A549 (cell line): ENCODE measurements at regions not wholly inside any gene's neighbourhood (a gene's known extent, or its start where the extent isn't known, plus 50 kb on each side); places are given as distances from the start of the nearest gene placed in this dataset.

Experiments used
- ATAC-seq, 2 experiments: fragments of 200-7000 bp in 1 of 2; fragments of >200 bp in 1 of 2; cut with Nextera tagmentation in 1 of 2; cut with Tn5 transposase in 1 of 2; 3 replicates each; pipeline versions ENCODE4 v1.8.0 to v1.9.1; 2018 to 2020; ENCODE audit warnings: mild to moderate bottlenecking in 1 of 2, moderate library complexity in 1 of 2
- CTCF ChIA-PET: fragments of 300-600 bp; sonication (Branson Sonifier 250); formaldehyde crosslinking; extraction: SDS; loops from one replicate; lab custom pipeline; 2021; ENCODE audit warnings: antibody characterized with exemption, inconsistent platforms; lab: Yijun Ruan, JAX
- POLR2A ChIA-PET: fragments of 350-600 bp; formaldehyde crosslinking; extraction: SDS; loops from one replicate; lab custom pipeline; 2021; ENCODE audit warnings: antibody characterized with exemption, inconsistent platforms; lab: Yijun Ruan, JAX
- DNase-seq, 2 experiments: peaks; one replicate each; pipeline versions ENCODE4 v3.0.0 to v3.0.0-alpha.2; 2011 to 2016; ENCODE audit warnings: low read depth in 1 of 2, low spot score in 1 of 2
- FAIRE-seq: peaks from 2 replicates; lab custom pipeline; 2011; peaks lifted over from hg19 to GRCh38; lab: Jason Lieb, UNC
- H3K27ac ChIP-seq, 2 experiments: fragments of >200 bp; sonication (Bioruptor Twin); formaldehyde crosslinking; 3 replicates each; pipeline ENCODE4 v1.5.1; 2016 to 2017
- H3K4me1 ChIP-seq: fragments of >200 bp; sonication (Bioruptor Twin); formaldehyde crosslinking; 3 replicates; pipeline ENCODE4 v1.6.1; 2016
- H3K4me2 ChIP-seq: fragments of >200 bp; sonication (Bioruptor Twin); formaldehyde crosslinking; 3 replicates; pipeline ENCODE4 v1.6.1; 2016
- H3K4me3 ChIP-seq: fragments of >200 bp; sonication (Bioruptor Twin); formaldehyde crosslinking; 3 replicates; pipeline ENCODE4 v1.5.1; 2016
- H3K9me3 ChIP-seq: fragments of >200 bp; sonication (Bioruptor Twin); formaldehyde crosslinking; 3 replicates; pipeline ENCODE4 v1.6.1; 2016
- CBX8 ChIP-seq: fragments of 200-600 bp; sonication (generic); IDR thresholded peaks from 2 replicates; pipeline ENCODE4 v1.6.1; 2016
- ESRRA ChIP-seq: fragments of 150-350 bp; IDR thresholded peaks from 2 replicates; pipeline ENCODE4 v1.6.1; 2014; ENCODE audit warnings: mild to moderate bottlenecking, low read length, borderline replicate concordance
- FOSB ChIP-seq: fragments of 250-450 bp; sonication (Bioruptor Pico); IDR thresholded peaks from 2 replicates; pipeline ENCODE4 v1.5.0; 2020; ENCODE audit warnings: mild to moderate bottlenecking, moderate library complexity
- GATA3 ChIP-seq: IDR thresholded peaks from 2 replicates; pipeline ENCODE4 v1.6.1; 2012; ENCODE audit warnings: borderline replicate concordance
- HDAC2 ChIP-seq: fragments of 200-600 bp; sonication (generic); IDR thresholded peaks from 2 replicates; pipeline ENCODE4 v1.6.1; 2016
- HOXA7 ChIP-seq: fragments of 250-450 bp; sonication (Bioruptor Pico); IDR thresholded peaks from 2 replicates; pipeline ENCODE4 v1.5.0; 2020; ENCODE audit warnings: mild to moderate bottlenecking, moderate library complexity
- HOXB13 ChIP-seq: fragments of 250-450 bp; sonication (Bioruptor Pico); IDR thresholded peaks from 2 replicates; pipeline ENCODE4 v1.5.0; 2020; ENCODE audit warnings: low read depth, mild to moderate bottlenecking, moderate library complexity
- JUNB ChIP-seq: fragments of >200 bp; sonication (Bioruptor Twin); formaldehyde crosslinking; IDR thresholded peaks from 2 replicates; pipeline ENCODE4 v1.6.1; 2016
- KDM1A ChIP-seq: fragments of 200-600 bp; sonication (generic); IDR thresholded peaks from 2 replicates; pipeline ENCODE4 v1.6.1; 2016; ENCODE audit warnings: low read depth, mild to moderate bottlenecking
- MAFK ChIP-seq: fragments of 450-650 bp; IDR thresholded peaks from 2 replicates; pipeline ENCODE4 v1.6.1; 2014; ENCODE audit not compliant: partially characterized antibody
- NFE2L2 ChIP-seq: fragments of 150-350 bp; conservative IDR thresholded peaks from 2 replicates; pipeline ENCODE4 v1.6.1; 2014; ENCODE audit warnings: low read length
- NPAS2 ChIP-seq: fragments of 250-450 bp; sonication (Bioruptor Pico); IDR thresholded peaks from 2 replicates; pipeline ENCODE4 v1.8.0; 2022; ENCODE audit warnings: mild to moderate bottlenecking, moderate library complexity, borderline replicate concordance
- PHF8 ChIP-seq: fragments of 200-600 bp; sonication (generic); IDR thresholded peaks from 2 replicates; pipeline ENCODE4 v1.6.1; 2016; ENCODE audit warnings: low read depth, mild to moderate bottlenecking, antibody characterized with exemption, moderate library complexity, borderline replicate concordance
- RCOR1 ChIP-seq: fragments of 150-350 bp; IDR thresholded peaks from 2 replicates; pipeline ENCODE4 v1.6.1; 2014; ENCODE audit warnings: antibody characterized with exemption, low read length, low read depth
- RNF2 ChIP-seq: fragments of 200-600 bp; sonication (generic); IDR thresholded peaks from 2 replicates; pipeline ENCODE4 v1.6.1; 2016; ENCODE audit warnings: low read depth, mild to moderate bottlenecking, antibody characterized with exemption, moderate library complexity, borderline replicate concordance
- SREBF2 ChIP-seq: fragments of 450-650 bp; IDR thresholded peaks from 2 replicates; pipeline ENCODE4 v1.6.1; 2014; ENCODE audit warnings: mild to moderate bottlenecking, moderate library complexity
- ZNF302 ChIP-seq: fragments of 250-450 bp; sonication (Bioruptor Pico); IDR thresholded peaks from 2 replicates; pipeline ENCODE4 v1.9.0; 2021; ENCODE audit warnings: inconsistent platforms, mild to moderate bottlenecking, moderate library complexity
- WGBS: methylation state at CpG from one replicate; pipeline ENCODE4 v1.1.6; 2017; ENCODE audit errors: missing lambda C conversion rate; 5-methylcytosine and 5-hydroxymethylcytosine counted together
- TF ChIP-seq, protein P1 (sequence below): IDR thresholded peaks from 2 replicates; pipeline ENCODE4 v1.6.1; 2012
- TF ChIP-seq, protein P2 (sequence below): IDR thresholded peaks from 2 replicates; pipeline ENCODE4 v1.6.1; 2012; ENCODE audit warnings: low read depth, borderline replicate concordance
- TF ChIP-seq, protein P3 (sequence below): fragments of 250-450 bp; sonication (Bioruptor Pico); IDR thresholded peaks from 2 replicates; pipeline ENCODE4 v1.5.0; 2020; ENCODE audit warnings: low read depth, mild to moderate bottlenecking, moderate library complexity
- TF ChIP-seq, protein P4 (sequence below): fragments of >200 bp; sonication (Bioruptor Twin); formaldehyde crosslinking; IDR thresholded peaks from 2 replicates; pipeline ENCODE4 v1.6.1; 2016

DNA sequence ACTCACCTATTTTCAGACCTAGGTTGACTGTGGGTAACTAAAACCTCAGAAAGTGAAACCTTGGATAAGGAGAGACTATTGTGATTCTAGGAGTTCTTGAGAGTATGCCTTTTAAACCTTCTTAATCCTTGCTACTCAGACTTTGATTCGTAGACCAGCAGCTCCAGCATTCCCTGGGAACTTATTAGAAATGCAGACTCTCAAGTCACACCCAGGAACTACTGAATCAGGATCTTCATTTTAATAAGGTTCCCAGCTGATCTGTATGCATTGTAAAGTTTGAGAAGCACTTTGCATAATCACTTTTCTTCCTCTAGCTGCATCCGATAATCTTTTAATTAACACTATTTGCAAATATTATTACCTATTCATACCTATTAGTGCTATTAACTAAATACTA, 480.3 kb upstream of the KCNMB2 start:
- 81% methylated on average over 2 of the region's 2 CpGs for WGBS
- ATAC-seq (no peak), FAIRE-seq (no peak)

DNA sequence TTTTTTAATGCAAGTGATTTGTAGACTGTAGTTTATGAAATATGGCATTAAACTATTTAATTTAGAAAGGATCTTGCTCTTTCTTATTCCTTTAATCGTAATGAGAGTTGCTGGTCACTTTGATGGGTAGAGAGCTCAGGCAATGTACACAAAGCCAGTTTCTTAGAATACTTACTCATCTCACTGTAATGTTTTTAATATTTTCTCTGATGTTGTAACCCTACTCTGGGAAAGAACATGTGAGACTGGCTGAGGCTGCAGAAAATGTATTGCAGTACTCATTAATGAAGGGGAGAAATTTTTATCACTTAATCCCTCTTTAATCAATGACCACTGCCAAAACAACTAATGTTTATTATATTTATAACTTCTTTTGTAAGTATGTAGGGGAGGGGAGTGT, 479.4 kb upstream of the KCNMB2 start:
- WGBS: 59% methylated on average over 1 of the region's 1 CpG
- TF ChIP-seq HOXB13 (CRISPR knock-in tag) (no peak), ESRRA (no peak), JUNB (no peak), HDAC2 (no peak), CBX8 (no peak)
- H3K4me1 ChIP-seq: peaks cover 11% of the 10 kb centered on the region; the same call in 1 of the 3 replicates
- no peak for ATAC-seq
- DNase-seq: no peak
- no peaks in the 10 kb centered on the region for H3K9me3 ChIP-seq
- ChIA-PET CTCF (no interaction called here), POLR2A (no interaction called here)
- no peak for FAIRE-seq
- H3K4me2 ChIP-seq: no peak overlapping the region
- H3K27ac ChIP-seq: no peak overlapping the region
- no peak overlapping the region for H3K4me3 ChIP-seq

More for the DNA sequence above, 480.3 kb upstream of the KCNMB2 start:
- H3K4me2 ChIP-seq: no peak overlapping the region
- POLR2A ChIA-PET: no interaction called here
- TF ChIP-seq HOXA7 (no peak), NPAS2 (no peak), KDM1A (no peak), JUNB (no peak), PHF8 (no peak), MAFK (no peak), RCOR1 (no peak), FOSB (no peak), GATA3 (no peak), SREBF2 (no peak), RNF2 (no peak), NFE2L2 (no peak), ZNF302 (CRISPR knock-in tag) (no peak)
- TF ChIP-seq, protein P1, sequence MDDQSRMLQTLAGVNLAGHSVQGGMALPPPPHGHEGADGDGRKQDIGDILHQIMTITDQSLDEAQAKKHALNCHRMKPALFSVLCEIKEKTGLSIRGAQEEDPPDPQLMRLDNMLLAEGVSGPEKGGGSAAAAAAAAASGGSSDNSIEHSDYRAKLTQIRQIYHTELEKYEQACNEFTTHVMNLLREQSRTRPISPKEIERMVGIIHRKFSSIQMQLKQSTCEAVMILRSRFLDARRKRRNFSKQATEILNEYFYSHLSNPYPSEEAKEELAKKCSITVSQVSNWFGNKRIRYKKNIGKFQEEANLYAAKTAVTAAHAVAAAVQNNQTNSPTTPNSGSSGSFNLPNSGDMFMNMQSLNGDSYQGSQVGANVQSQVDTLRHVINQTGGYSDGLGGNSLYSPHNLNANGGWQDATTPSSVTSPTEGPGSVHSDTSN: no peak
- TF ChIP-seq, protein P2, sequence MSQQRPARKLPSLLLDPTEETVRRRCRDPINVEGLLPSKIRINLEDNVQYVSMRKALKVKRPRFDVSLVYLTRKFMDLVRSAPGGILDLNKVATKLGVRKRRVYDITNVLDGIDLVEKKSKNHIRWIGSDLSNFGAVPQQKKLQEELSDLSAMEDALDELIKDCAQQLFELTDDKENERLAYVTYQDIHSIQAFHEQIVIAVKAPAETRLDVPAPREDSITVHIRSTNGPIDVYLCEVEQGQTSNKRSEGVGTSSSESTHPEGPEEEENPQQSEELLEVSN: no peak
- TF ChIP-seq, protein P3, sequence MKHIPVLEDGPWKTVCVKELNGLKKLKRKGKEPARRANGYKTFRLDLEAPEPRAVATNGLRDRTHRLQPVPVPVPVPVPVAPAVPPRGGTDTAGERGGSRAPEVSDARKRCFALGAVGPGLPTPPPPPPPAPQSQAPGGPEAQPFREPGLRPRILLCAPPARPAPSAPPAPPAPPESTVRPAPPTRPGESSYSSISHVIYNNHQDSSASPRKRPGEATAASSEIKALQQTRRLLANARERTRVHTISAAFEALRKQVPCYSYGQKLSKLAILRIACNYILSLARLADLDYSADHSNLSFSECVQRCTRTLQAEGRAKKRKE (CRISPR knock-in tag): no peak
- H3K4me1 ChIP-seq: peaks cover 3% of the 10 kb centered on the region; the same call in 1 of the 3 replicates
- H3K4me3 ChIP-seq: no peak overlapping the region
- no peak overlapping the region for H3K27ac ChIP-seq
- CTCF ChIA-PET: no interaction called here
- DNase-seq: no peak
- no peaks in the 10 kb centered on the region for H3K9me3 ChIP-seq

DNA sequence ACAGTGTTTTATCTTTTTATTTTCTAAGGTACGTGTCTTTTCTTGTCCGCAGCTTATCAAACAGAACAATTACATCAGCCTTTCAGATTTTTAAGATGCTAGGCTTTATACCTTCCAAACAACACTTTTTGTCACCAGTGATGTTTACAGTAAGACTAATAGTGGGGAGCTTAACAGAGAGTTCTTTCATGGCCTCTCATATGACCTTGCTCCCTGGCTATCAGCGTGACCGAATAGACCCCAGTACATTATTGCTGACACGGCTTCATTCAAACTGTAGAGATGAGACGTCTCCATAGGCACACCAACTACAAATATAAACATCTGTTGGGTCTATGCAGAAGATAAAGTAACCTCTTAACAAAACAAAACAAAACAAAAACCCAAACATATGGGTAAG, 477.6 kb upstream of the KCNMB2 start:
- DNase-seq (no peak), FAIRE-seq (no peak), ATAC-seq (no peak)
- ChIA-PET CTCF (no interaction called here), POLR2A (no interaction called here)
- 88% methylated on average over 6 of the region's 6 CpGs for WGBS
- no peak overlapping the region for H3K4me3 ChIP-seq
- no peaks in the 10 kb centered on the region for H3K9me3 ChIP-seq
- H3K27ac ChIP-seq: peak overlapping the region in 1 of 2 experiments; percentile 10; a peak in 1 of 6 replicates
- peaks cover 14% of the 10 kb centered on the region; the same call in 1 of the 3 replicates for H3K4me1 ChIP-seq
- peak; percentile 48 for TF ChIP-seq MAFK
- TF ChIP-seq, protein P4, sequence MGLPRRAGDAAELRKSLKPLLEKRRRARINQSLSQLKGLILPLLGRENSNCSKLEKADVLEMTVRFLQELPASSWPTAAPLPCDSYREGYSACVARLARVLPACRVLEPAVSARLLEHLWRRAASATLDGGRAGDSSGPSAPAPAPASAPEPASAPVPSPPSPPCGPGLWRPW: no peak
- H3K4me2 ChIP-seq: no peak overlapping the region
